ENCODE measurements at regions not wholly inside any gene's neighbourhood (a gene's known extent, or its start where the extent isn't known, plus 50 kb on each side); places are given as distances from the start of the nearest gene placed in this dataset.
A peak's percentile ranks its signal among the peaks of the same experiment; 100 is the strongest.

- no peaks in the 10 kb centered on the region; the same call in 1 of the 2 replicates for H4K20me1 ChIP-seq (ENCODE audit: insufficient read depth, low read length)
- H3K27me3 ChIP-seq (ENCODE audit: control insufficient read depth in 1 of 2, insufficient read depth in 2 of 2, low read length in 2 of 2) = peaks cover 0 to 3% of the 10 kb centered on the region in 2 experiments; a peak in 1 of 5 replicates
- intact Hi-C loops (cut with micrococcal nuclease; ENCODE audit: unreplicated experiment) (no loop called here), in situ Hi-C loops (cut with HindIII; ENCODE audit: extremely low pct_ligation_motif_present, low pct_unique_long_range_greater_than_20kb) (no loop called here)
- CTCF ChIA-PET (ENCODE audit: low intra/inter-chr PET ratio, low total read pairs) = no interaction called here
- ATAC-seq (peak; percentile 14; the same call in 1 of the 3 replicates), FAIRE-seq (no peak), DNase-seq (ENCODE audit: low spot score) (no peak)
- peak overlapping the region in 2 of 3 experiments; percentile 29 to 78; a peak in 3 of 6 replicates for H3K4me3 ChIP-seq (replicated peaks in 1 of 3; ENCODE audit: insufficient read depth in 1 of 3, low read depth in 2 of 3, low read length in 3 of 3)
- WGBS (ENCODE audit: low lambda C conversion rate) = 67% methylated on average over 10 of the region's 24 CpGs
- H2AFZ ChIP-seq (ENCODE audit: low read length) = no peak overlapping the region
- POLR2A ChIA-PET = interaction anchor here (1.2 to 1.3 kb wide), 2 partner anchors 10 to 12 kb away, joined by 3 to 4 read pairs; no protein-coding TSS in a partner anchor
- BruUV-seq (replicated peaks) = no TSS peak
- peaks cover 41% of the 10 kb centered on the region for H3K79me2 ChIP-seq (ENCODE audit: insufficient read depth, low read length)
- peaks cover 73% of the 10 kb centered on the region for H3K4me1 ChIP-seq (ENCODE audit: insufficient read depth, low read length)
- no peak overlapping the region for H3K27ac ChIP-seq (ENCODE audit: extremely low read length, insufficient read depth, low read length)
- H3K9ac ChIP-seq (ENCODE audit: insufficient read depth, low read depth, low read length) = no peak overlapping the region
- peak overlapping the region; percentile 86 for H3K4me2 ChIP-seq (ENCODE audit: low read depth, low read length)
- no peaks in the 10 kb centered on the region for H3K9me3 ChIP-seq (ENCODE audit: low read length)
- no peaks in the 10 kb centered on the region; a peak in 1 of 5 replicates for H3K36me3 ChIP-seq (replicated peaks in 1 of 2; ENCODE audit: control insufficient read depth in 1 of 2, insufficient read depth in 2 of 2, low read length in 2 of 2)
- TF ChIP-seq RARA (CRISPR knock-in tag; IDR thresholded peaks at IDR 0.05) (peak; percentile 47), ZNF607 (CRISPR knock-in tag; IDR thresholded peaks at IDR 0.05; ENCODE audit: borderline replicate concordance) (no peak), SALL1 (CRISPR knock-in tag; IDR thresholded peaks at IDR 0.05) (peak; percentile 24; the same call in 1 of the 2 replicates), ZNF232 (CRISPR knock-in tag; IDR thresholded peaks at IDR 0.05; ENCODE audit: borderline replicate concordance) (no peak), ZNF292 (CRISPR knock-in tag; IDR thresholded peaks at IDR 0.05; ENCODE audit: borderline replicate concordance, low read depth) (peak; percentile 56; the same call in 1 of the 2 replicates), POLR2AphosphoS5 (IDR thresholded peaks at IDR 0.05; ENCODE audit: low read depth, low read length) (no peak; the same call in 1 of the 2 replicates), NR2F6 (IDR thresholded peaks at IDR 0.05) (peak; percentile 70; the same call in 1 of the 2 replicates), NR2F6 (CRISPR knock-in tag; IDR thresholded peaks at IDR 0.05) (peak; percentile 67), ZBTB38 (CRISPR knock-in tag; IDR thresholded peaks at IDR 0.05) (peak; percentile 59; the same call in 1 of the 2 replicates), ARNTL (CRISPR knock-in tag; IDR thresholded peaks at IDR 0.05) (0 out of 2 replicates have a peak, but pooled peaks have one; percentile 33), ZBTB14 (CRISPR knock-in tag; IDR thresholded peaks at IDR 0.05) (no peak), JARID2 (CRISPR knock-in tag; IDR thresholded peaks at IDR 0.05; ENCODE audit: insufficient replicate concordance) (no peak), LCORL (IDR thresholded peaks at IDR 0.05) (no peak), LCORL (CRISPR knock-in tag; IDR thresholded peaks at IDR 0.05) (peak; percentile 43; the same call in 1 of the 2 replicates), ZNF598 (CRISPR knock-in tag; IDR thresholded peaks at IDR 0.05; ENCODE audit: borderline replicate concordance) (no peak), KLF6 (CRISPR knock-in tag; IDR thresholded peaks at IDR 0.05) (no peak), IKZF4 (CRISPR knock-in tag; IDR thresholded peaks at IDR 0.05; ENCODE audit: borderline replicate concordance, low read depth, not compliant biosample characterization) (no peak), BRCA1 (CRISPR knock-in tag; IDR thresholded peaks at IDR 0.05) (no peak), GATAD2A (CRISPR knock-in tag; IDR thresholded peaks at IDR 0.05) (no peak), ZNF230 (CRISPR knock-in tag; IDR thresholded peaks at IDR 0.05) (0 out of 2 replicates have a peak, but pooled peaks have one; percentile 29), ZNF205 (CRISPR knock-in tag; IDR thresholded peaks at IDR 0.05) (no peak), SMC3 (IDR thresholded peaks at IDR 0.05; ENCODE audit: low read length) (no peak), HNF4G (IDR thresholded peaks at IDR 0.05; ENCODE audit: borderline replicate concordance, low read depth, low read length) (0 out of 2 replicates have a peak, but pooled peaks have one; percentile 22), HNF4G (CRISPR knock-in tag; IDR thresholded peaks at IDR 0.05; ENCODE audit: borderline replicate concordance, low read depth) (peak; percentile 58; the same call in 1 of the 2 replicates), SPEN (CRISPR knock-in tag; IDR thresholded peaks at IDR 0.05; ENCODE audit: low read depth) (peak; percentile 47; the same call in 1 of the 2 replicates)
Measured at GRCh38 chr22:48690583-48691317, 1136.9 kb downstream of the BRD1 start.

Measured in HepG2 (cell line).